ENCODE measurements at regions not wholly inside any gene's neighbourhood (a gene's known extent, or its start where the extent isn't known, plus 50 kb on each side); places are given as distances from the start of the nearest gene placed in this dataset.

DNA sequence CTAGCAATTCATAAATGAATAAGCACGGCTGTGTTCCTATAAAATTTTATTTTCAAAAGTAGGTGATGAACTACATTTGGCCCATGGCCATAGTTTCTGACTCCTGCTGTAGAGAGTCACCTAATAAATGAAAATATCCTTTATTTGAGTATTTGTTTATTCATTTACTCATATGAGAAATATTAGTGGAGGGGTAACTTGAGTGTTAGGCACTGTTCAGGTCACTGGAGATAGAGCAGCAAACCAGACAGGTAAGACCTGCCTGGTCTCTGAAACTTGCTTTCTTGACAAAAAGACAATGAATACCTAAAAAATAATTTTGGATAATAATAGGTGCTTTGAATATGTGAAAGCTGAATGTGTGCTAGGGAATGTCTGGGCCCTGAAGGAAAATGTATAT is 68.8 kb downstream of the YIPF5 start:
- Histone ChIP-seq H3K36me3 (ENCODE audit: control insufficient read depth, insufficient read depth, low read length) (no peaks in the 10 kb centered on the region), H3K4me1 (ENCODE audit: control insufficient read depth, insufficient read depth, low read length) (no peaks in the 10 kb centered on the region), H3K9me3 (ENCODE audit: control insufficient read depth, insufficient read depth, low read length) (no peaks in the 10 kb centered on the region), H3K27me3 (ENCODE audit: control insufficient read depth, insufficient read depth, low read length) (no peaks in the 10 kb centered on the region), H3K27ac (ENCODE audit: low read length) (no peak overlapping the region), H3K4me3 (ENCODE audit: low read length) (no peak overlapping the region)
- Mint-ChIP-seq H3K4me1 (no peaks in the 10 kb centered on the region), H3K36me3 (no peaks in the 10 kb centered on the region), H3K4me3 (no peak overlapping the region), H3K9me3 (peaks cover 0 to 3% of the 10 kb centered on the region in 2 donors), H3K27me3 (ENCODE audit: low read depth in 2 of 2) (peaks cover 3 to 9% of the 10 kb centered on the region in 2 donors), H3K27ac (no peak overlapping the region)
- DNase-seq: no peak
- ATAC-seq: no peak
- intact Hi-C loops (cut with micrococcal nuclease): no loop called here
- TF ChIP-seq, protein P1, sequence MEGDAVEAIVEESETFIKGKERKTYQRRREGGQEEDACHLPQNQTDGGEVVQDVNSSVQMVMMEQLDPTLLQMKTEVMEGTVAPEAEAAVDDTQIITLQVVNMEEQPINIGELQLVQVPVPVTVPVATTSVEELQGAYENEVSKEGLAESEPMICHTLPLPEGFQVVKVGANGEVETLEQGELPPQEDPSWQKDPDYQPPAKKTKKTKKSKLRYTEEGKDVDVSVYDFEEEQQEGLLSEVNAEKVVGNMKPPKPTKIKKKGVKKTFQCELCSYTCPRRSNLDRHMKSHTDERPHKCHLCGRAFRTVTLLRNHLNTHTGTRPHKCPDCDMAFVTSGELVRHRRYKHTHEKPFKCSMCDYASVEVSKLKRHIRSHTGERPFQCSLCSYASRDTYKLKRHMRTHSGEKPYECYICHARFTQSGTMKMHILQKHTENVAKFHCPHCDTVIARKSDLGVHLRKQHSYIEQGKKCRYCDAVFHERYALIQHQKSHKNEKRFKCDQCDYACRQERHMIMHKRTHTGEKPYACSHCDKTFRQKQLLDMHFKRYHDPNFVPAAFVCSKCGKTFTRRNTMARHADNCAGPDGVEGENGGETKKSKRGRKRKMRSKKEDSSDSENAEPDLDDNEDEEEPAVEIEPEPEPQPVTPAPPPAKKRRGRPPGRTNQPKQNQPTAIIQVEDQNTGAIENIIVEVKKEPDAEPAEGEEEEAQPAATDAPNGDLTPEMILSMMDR (IDR thresholded peaks at IDR 0.05): no peak
- no CpG with 5 or more reads among the region's 1 CpG for WGBS (ENCODE audit: insufficient coverage)

DNA sequence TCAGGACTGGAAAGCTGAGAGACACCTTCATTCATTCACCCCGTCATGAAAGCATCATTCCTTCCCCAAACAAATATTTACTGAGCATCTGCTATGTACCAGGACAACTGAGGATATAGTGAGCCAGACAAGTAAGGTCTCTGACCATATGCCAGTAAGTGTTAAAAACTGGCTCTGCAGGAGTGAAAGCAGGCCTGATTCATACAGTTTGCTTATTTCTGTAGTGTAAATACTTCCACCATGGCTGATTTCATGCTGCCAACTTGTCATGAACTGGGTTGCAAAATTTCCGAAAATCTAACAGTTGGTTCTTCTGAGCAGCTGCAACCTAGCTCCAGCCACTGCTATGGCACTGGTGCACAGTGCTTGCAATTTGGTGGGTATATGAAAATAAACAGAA is 68.1 kb downstream of the YIPF5 start:
- H3K9me3 ChIP-seq (ENCODE audit: control insufficient read depth, insufficient read depth, low read length): no peaks in the 10 kb centered on the region
- H3K4me3 ChIP-seq (ENCODE audit: low read length): no peak overlapping the region
- ATAC-seq: no peak
- Mint-ChIP-seq H3K27ac (no peak overlapping the region), H3K9me3 (peaks cover 0 to 3% of the 10 kb centered on the region in 2 donors), H3K27me3 (ENCODE audit: low read depth in 2 of 2) (peaks cover 3 to 11% of the 10 kb centered on the region in 2 donors), H3K4me3 (no peak overlapping the region), H3K36me3 (no peaks in the 10 kb centered on the region), H3K4me1 (no peaks in the 10 kb centered on the region)
- 84% methylated on average over 2 of the region's 2 CpGs for WGBS (ENCODE audit: insufficient coverage)
- H3K27ac ChIP-seq (ENCODE audit: low read length): no peak overlapping the region
- H3K36me3 ChIP-seq (ENCODE audit: control insufficient read depth, insufficient read depth, low read length): no peaks in the 10 kb centered on the region
- no peak for DNase-seq
- no peaks in the 10 kb centered on the region for H3K27me3 ChIP-seq (ENCODE audit: control insufficient read depth, insufficient read depth, low read length)
- TF ChIP-seq, protein P1 (IDR thresholded peaks at IDR 0.05): no peak
- intact Hi-C loops (cut with micrococcal nuclease): no loop called here
- no peaks in the 10 kb centered on the region for H3K4me1 ChIP-seq (ENCODE audit: control insufficient read depth, insufficient read depth, low read length)

DNA sequence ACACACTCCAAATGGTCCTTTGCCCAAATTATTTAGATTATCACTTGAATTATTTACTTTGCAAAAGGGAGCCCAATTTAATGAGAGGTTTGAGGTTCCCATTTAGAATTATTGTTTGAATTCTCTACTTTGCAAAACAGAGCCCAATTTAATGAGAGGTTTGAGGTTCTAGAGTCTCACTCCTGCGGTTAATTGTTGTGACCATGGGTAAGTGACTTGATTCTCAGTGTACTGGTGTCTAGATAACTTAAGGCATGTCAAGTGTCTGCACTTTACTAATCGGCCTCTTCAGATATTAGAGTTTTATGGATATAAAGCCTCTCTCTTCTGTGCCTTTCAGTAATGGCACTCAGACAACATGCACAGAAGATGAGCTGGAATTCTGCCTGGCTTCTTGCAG is 67.5 kb downstream of the YIPF5 start:
- H3K9me3 Mint-ChIP-seq: no peaks in the 10 kb centered on the region
- Histone ChIP-seq H3K4me3 (ENCODE audit: low read length) (no peak overlapping the region), H3K27ac (ENCODE audit: low read length) (no peak overlapping the region), H3K27me3 (ENCODE audit: control insufficient read depth, insufficient read depth, low read length) (no peaks in the 10 kb centered on the region), H3K36me3 (ENCODE audit: control insufficient read depth, insufficient read depth, low read length) (no peaks in the 10 kb centered on the region), H3K9me3 (ENCODE audit: control insufficient read depth, insufficient read depth, low read length) (no peaks in the 10 kb centered on the region), H3K4me1 (ENCODE audit: control insufficient read depth, insufficient read depth, low read length) (no peaks in the 10 kb centered on the region)
- no peak overlapping the region for H3K4me3 Mint-ChIP-seq
- no peaks in the 10 kb centered on the region for H3K36me3 Mint-ChIP-seq
- H3K4me1 Mint-ChIP-seq: no peaks in the 10 kb centered on the region
- WGBS (ENCODE audit: insufficient coverage): 95% methylated on average over 2 of the region's 2 CpGs
- intact Hi-C loops (cut with micrococcal nuclease): no loop called here
- DNase-seq (no peak), ATAC-seq (no peak)
- no peak overlapping the region for H3K27ac Mint-ChIP-seq
- peaks cover 3 to 17% of the 10 kb centered on the region in 2 donors for H3K27me3 Mint-ChIP-seq (ENCODE audit: low read depth in 2 of 2)
- TF ChIP-seq, protein P1 (IDR thresholded peaks at IDR 0.05): no peak

All from natural killer cell (primary cell).